ENCODE measurements at regions not wholly inside any gene's neighbourhood (a gene's known extent, or its start where the extent isn't known, plus 50 kb on each side); places are given as distances from the start of the nearest gene placed in this dataset.
"Not testable (repeated sequence)": the region's sequence is repeated elsewhere in the genome, so short reads cannot be mapped to it uniquely, and the experiment has no call there.

DNA sequence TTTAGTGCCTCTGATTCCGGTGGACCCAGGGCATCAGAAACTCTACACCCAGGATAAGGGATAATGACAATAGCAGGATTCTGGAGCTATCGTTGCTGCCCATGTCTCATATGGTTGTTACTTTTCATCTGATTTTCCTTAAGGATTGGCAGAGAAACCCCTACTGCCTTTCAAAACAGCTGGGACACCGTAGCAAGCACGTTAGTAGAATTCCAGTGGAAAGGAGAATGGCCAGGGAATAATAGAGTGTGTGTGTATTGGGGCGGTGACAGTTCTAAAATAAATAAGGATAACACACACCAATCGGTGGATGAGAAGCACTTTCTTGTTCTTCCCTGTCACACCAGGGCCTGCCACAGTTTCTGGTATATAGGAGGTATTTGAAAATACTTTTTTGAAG, 251.8 kb downstream of the HAPSTR1 start:
- DNase-seq (ENCODE audit: low spot score): no peak

DNA sequence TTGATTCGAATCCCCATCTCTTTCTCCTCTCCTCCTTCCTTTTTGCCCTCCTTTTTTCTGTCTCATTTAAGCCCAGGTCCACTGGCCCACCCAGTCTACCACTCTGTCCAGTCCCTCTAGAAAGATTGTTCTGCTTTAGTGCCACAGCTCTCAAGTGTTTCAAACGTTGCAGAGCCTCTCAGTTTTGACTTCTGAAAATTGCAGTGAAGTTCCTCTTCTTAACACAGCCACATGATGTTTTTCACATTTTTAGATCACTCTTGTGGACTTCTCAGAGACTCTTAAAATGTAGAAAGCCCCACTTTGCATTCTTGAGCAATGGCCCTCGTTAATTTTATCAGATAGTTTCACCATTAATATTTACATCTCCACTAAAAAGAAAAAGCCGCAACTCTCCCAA, 253.1 kb downstream of the HAPSTR1 start:
- no peak for DNase-seq (ENCODE audit: low spot score)

DNA sequence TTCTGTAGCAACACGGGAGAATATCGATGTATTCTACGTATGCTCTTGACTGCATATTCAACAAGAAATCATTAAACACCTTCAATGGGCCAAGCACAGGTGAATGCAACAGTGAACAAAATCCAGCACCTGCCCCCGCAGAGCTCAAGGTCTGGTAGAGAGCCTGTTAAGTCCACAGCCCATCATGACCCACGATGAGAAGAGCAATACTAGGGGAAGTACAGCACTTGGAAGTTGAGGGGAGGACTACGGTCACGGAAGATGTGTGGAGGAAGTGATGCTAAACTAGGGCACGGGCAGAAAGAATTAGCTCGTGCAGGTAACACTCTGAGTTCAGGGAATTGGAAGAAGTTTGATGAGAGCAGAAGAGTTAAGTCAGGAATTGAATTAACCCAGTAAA, 253.6 kb downstream of the HAPSTR1 start:
- no peak for DNase-seq (ENCODE audit: low spot score)

DNA sequence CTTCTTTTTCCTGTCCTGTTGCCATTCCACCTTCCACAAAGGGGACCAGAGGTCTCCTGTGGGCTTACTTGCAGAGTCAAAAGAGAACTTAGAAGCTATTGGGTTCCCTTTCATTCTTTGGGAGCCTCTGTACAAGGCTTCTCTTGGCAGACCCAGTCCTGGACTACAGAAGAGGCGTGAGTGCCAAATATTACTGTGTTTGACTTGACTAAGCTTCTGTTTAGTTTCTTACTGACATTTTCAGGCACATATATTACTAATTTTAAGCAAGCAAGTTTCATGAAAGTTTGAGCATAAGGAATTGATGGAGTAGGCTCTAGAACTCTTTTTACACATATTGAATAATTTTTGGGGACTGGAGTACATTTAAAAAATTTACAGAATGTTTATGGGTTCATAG, 254.4 kb downstream of the HAPSTR1 start:
- no peak for DNase-seq (ENCODE audit: low spot score)

DNA sequence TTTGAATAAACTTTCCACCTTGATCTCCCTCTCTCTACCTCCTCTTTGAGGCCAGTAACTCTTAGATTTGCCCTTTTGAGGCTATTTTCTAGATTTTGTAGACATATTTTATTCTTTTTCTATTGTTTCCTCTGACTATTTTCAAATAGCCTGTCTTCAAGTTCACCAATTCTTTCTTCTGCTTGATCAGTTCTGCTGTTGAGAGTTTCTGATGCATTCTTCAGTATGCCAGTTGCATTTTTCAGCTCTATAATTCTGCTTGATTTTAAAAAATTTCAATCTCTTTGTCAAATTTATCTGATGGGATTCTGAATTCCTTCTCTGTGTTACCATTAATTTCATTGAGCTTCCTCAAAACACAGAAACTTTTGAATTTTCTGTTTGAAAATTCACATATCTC, 257.5 kb downstream of the HAPSTR1 start:
- no peak for DNase-seq (ENCODE audit: low spot score)

DNA sequence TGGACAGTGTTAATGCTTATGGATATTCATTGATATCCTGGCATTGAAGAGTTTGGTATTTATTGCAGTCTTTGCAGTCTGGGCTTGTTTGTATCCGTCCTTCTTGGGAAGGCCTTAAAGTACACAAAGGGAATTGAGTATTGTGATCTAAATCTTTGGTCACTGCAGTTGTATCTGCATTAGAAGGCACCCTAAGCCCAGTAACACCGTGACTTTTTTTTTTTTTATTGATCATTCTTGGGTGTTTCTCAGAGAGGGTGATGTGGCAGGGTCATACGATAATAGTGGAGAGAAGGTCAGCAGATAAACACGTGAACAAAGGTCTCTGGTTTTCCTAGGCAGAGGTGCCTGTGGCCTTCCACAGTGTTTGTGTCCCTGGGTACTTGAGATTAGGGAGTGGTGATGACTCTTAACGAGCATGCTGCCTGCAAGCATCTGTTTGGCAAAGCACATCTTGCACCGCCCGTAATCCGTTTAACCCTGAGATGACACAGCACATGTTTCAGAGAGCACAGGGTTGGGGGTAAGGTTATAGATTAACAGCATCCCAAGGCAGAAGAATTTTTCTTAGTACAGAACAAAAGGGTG, 258.0 kb downstream of the HAPSTR1 start:
- not testable (repeated sequence) for DNase-seq (ENCODE audit: low spot score)

DNA sequence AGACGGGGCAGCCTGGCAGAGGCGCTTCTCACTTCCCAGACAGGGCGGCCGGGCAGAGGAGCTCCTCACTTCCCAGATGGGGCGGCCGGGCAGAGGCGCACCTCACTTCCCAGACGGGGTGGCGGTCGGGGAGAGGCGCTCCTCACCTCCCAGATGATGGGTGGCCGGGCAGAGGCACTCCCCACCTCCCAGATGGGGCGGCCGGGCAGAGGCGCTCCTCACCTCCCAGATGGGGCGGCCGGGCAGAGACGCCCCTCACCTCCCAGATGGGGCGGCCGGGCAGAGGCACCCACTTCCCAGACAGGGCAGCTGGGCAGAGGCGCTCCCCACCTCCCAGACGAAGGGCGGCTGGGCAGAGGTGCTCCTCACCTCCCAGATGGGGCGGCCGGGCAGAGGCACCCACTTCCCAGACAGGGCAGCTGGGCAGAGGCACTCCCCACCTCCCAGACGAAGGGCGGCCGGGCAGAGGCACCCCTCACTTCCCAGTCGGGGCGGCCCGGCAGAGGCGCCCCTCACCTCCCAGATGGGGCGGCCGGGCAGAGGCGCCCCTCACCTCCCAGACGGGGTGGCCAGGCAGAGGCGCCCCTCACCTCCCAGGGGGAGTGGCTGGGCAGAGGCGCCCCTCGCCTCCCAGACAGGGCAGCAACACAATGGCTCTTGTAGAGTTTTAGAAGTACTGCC, 258.8 kb downstream of the HAPSTR1 start:
- not testable (repeated sequence) for DNase-seq (ENCODE audit: low spot score)

DNA sequence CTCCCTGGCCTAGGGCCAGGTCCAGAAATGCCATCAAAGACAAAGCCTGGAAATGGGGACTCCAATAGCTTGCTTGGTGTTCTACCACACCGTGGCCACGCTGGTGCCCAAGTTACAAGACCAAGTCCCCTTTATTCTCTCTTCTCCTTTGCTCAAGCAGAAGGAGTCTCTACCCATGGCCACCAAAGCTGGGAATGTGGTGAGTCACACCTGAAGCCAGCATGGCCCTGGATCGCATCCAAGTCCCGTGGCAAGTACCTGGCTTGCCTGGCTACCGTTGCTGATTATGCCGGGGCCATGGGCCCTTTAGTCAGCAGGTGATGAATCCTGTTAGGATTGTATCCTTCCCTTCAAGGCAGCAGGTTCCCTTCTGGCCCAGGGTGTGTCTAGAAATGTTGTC, 260.0 kb downstream of the HAPSTR1 start:
- no peak for DNase-seq (ENCODE audit: low spot score)

DNA sequence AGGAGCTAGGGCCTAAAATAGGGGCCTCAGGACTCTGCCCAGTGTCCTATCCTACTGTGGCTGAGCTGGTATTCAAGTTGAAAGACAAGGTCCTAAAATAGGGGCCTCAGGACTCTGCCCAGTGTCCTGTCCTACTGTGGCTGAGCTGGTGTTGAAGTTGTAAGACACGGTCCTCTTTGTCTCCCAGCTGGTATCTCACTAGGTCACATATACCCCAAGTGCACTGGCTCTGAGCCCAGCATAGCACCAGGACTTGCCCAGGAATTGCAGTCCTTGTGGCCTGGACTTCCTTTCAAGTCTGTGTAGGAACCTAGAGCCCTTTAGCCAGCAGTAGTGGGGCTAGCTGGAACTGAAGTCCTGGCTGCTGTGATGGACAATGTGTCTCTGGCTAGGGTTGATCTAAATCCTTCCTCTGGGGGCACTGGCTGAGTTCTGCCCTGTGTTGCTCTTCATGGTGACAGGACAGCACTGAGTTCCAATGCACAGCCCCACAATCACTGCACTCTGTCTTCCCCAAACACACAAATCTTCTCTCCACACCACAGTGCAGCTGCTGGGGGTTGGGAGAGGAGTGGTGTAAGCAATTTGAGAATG, 260.5 kb downstream of the HAPSTR1 start:
- no peak for DNase-seq (ENCODE audit: low spot score)

DNA sequence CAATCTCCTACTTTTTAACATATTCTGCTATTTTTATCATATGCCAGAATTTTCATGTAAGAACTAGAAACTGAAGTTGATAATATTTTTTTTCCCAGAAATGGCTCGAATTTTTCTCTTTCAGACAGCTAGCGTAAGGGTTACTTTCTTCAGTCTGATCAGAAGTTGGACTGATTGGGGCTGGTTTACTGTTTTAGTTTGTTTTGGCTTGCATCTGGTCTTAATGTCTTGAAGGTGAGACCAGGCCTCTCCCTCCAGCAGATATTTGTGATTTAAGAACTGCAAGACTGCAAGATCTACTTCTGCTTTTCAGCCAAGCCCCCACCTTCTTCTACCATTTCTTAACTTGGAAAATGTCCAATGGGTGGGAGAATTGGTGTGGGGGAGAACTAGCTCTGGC, 266.4 kb downstream of the HAPSTR1 start:
- DNase-seq (ENCODE audit: low spot score): no peak

DNA sequence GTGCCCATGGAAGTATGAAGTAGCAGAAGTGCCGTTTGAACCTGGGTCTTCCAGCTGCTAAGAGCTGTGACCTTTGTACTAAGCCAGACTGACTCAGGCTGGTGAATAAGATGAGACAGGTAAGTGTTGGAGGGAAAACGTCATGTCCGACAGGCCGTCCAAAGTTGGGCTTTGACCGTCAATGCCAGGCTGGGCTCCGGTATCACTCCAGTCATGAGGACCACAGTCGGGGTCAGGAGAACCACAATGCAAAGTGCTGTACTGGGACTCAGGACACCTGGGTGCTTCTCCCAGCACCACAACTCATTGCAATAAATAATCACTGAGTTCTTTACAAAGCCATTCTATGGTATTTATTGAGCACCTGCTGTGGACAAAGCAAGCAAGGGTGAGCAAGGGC, 268.6 kb downstream of the HAPSTR1 start:
- no peak for DNase-seq (ENCODE audit: low spot score)

DNA sequence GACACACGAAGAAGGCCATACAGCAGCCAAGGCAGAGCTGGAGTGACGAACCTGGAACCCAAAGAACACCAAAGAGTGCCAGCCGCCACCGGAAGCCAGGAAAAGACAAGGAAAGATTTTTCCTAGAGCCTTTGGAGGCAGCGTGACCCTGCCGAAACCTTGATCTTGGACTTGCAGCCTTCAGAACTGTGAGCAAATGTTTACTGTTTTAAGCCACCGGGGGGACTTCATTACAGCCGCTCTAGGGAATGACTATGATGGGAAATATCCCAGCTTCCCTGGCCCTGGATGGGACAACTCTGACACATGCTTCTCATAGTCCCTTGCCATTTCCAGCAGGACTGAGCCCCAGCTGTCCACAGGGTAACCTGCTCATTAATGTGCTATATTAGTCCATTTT, 270.6 kb downstream of the HAPSTR1 start:
- DNase-seq (ENCODE audit: low spot score): no peak

DNA sequence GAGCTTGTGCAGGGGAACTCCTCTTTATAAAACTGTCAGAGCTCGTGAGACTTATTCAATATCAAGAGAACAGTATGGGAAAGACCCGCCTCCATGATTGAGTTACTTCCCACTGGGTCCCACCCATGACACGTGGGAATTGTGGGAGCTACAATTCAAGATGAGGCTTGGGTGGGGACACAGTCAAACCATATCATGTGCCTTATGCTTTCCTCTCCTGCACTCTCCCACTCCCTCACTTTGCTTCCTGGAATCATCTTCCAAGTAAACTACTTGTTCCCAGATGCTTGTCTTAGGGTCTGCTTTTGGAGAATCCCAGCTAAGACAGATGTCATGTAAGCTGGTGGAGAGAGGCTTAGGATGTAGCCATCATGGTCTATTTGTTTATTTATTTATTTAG, 271.2 kb downstream of the HAPSTR1 start:
- no peak for DNase-seq (ENCODE audit: low spot score)

DNA sequence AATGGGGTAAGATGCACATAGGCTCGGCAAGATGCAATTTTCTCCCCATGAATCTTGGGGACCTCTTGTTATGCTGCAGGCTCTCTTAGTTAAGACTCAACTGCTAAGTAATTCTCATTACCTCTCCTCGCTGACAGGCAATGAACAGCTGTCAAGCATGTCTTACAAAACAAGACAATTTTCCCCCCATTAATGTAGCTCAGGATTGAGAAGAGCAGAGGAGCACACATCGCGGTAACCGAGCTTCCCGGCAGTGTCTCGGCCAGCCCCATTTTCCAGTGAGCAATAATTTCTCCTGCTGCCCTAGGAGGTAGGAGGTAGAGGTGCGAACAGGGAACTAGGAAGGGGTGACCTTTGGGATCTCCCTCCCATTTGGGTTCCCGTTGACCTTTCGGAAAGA, 272.1 kb downstream of the HAPSTR1 start:
- no peak for DNase-seq (ENCODE audit: low spot score)

DNA sequence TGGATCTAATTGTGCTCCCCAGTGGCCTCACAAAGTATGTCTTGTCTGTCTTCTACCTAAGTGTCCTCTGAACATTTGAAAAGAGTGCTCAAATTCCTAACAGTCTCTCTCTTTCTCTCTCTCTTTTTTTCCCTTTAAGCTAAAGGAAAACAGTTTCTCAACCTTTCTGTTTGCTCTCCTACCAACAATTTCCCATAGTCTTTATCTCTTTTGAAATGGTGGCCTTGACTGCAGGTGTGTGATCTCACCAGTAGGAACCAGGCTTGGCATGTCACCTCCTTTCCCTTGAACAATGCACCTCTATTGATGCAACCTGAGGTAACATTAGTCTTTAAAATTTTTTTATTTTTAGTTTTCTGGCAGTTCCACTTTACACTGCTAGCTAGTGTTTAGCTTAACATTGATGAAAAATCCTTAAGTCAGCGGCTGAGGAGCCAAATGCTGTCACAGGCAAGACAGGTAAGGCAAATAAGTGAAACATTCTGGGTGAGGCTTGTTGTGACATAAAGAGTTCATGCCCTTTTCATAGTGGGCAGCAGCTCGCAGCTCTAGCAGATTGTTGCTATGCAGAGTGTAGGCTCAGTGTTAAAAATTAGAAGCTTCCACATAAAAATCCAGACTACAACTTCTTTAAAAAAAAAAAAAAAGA, 273.4 kb downstream of the HAPSTR1 start:
- no peak for DNase-seq (ENCODE audit: low spot score)

DNA sequence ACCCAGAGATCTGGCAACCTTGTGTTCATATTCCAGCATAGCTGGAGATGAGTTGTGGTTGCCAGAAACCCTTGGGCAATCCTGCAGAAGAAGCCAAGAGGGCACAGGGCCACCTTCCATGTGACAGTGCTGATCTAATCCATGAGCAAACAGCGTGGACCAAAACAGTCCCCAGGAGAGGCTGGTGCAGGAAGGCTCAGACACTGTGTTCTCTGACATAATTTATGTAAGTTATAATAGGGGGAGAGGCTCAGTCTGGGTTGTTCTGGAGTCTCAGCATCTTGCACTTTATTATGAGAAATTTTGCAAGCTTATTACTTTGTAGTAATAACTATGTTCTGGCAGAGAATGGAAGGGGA, 273.9 kb downstream of the HAPSTR1 start:
- no peak for DNase-seq (ENCODE audit: low spot score)

DNA sequence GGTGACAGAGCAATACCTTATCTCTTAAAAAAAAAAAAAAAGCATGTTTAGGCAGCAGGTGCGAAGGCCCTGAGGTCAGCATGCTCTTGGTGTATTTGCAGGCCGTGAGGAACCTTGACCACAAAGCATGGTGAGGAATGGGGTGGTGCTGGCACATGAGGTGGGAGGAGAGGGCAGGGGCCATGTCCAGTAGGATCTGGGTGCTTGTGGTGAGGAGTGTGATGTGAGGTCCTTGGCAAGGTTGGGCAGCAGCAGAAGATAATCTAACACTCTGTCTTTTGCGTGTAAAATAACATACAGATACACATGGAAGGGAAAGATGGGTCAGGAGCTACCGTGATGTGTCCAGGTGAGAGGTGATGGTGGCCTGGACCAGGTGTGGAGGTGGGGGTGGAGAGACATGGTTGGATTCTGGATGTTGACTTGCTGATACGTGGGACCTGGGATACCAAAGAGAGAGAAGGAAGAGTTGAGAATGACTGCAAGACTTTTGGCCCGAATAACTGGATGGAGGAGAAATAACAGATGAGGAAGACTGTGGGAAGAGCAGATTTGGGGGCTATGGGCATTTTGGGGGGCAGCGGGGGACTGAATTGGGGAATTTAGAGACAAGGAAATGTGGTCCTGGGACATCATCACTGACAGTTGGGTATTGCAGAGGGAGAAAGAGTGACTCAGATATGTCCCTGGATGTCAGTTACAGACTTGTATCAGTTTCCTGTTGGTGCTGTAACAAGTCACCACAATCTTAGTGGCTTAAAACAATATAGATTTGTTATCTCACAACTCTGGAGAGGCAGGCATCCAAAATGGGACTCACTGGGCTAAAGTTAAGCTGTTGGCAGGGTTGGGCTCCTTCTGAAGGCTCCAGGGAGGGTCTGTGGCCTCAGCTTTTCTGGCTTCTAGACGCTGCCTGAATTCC, 274.9 kb downstream of the HAPSTR1 start:
- DNase-seq (ENCODE audit: low spot score): no peak

DNA sequence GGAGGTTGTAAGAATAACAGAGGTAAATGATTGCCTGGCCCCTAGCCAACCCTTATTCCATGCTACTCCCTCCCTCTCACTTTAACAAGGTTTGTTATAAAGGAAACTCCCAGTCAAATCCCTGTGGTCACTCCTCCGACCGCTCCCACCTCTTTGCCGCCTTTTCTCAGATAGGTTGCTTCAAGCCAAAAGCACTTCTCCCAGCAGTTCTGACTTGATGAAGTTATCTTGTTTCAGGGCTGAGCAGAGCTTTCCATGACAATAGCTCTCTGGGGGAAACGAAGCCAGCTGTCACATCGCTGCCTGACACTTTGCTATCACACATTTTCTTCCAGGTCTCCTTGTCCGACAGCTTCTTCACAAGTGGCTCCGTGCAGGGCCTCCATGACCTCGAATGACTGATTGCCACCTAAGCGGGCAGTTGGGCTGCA, 278.6 kb downstream of the HAPSTR1 start:
- DNase-seq (ENCODE audit: low spot score): no peak

DNA sequence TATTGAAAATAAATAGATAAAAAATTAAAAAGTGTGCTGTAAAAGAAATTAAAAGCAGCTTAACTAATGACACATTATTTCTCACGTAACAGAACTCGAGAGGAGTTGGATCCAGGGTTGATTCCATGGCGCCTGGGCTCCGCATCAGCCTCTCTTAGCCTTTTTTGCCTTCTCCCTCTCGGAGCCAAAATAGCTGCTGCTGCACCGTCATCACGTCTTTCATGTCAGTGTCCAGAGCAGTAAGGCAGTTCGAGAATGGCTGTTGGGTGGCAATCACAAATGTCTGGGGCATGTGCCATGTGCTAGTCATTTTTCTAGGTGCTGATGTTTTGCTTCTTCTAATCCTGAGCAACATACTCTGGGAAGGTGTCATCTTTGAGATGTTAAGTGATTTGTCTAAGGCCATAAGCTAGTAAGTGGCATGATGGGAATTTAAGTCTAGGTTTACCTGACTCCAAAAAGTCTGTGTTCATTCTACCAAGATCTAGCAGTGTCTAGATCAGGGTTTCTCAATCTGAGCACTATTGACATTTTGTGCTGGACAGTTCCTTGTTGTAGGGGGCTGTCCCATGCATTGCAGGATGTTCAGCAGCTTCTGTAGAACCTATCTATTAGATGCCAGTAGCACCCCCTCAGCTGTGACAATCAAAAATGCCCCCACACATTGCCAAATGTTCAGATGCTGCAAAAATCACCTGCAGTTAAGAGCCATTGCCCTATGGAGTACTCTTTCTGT, 280.4 kb downstream of the HAPSTR1 start:
- DNase-seq (ENCODE audit: low spot score): no peak

DNA sequence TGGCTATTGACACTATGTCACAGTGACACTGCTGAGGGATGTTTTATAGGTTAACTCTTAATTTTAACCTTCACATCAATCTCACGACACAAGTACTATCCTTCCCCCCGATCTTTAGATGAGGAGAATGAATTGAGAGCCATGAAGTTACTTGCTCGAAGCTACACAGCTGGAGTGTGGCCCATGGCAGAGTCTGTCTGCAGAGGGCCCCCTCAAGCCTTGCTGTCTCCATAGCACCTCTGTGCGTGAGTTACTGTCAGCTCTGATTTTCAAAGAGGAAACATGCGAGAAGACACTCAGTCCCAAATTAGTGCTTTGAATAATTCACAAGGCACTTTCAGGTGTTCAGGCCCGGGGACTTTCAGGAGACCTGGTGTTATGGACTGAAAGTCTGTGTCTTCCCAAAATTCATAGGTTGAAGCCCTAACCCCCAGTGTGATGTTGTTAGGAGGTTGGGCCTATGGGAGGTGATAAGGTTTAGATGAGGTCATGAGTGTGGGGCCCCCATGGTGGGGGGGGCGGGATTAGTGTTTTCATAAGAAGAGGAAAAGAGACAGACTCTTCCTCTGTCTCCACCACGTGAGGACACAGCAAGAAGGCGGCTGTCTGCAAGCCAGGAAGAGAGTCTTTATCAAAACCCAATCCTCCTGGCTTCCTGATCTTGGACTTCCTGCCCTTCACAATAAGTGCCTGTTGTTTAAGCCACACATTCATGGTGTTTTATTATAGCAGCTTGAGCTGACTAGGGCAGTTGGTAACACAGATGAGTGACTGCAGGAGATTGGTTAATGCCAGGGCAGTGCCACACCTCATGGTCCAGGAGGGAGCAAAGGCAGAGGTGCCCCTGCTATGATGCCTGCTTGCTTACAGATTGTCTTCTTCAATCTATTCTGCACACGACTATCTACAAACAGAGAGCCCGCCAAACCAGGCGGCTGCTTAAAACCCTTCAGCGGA, 281.8 kb downstream of the HAPSTR1 start:
- DNase-seq (ENCODE audit: low spot score): no peak
